NCI-H2029 treated with DMSO at 0.1 percent for 48 hours (cell line): ENCODE measurements at regions not wholly inside any gene's neighbourhood (a gene's known extent, or its start where the extent isn't known, plus 50 kb on each side); places are given as distances from the start of the nearest gene placed in this dataset.
A peak's percentile ranks its signal among the peaks of the same experiment; 100 is the strongest.

Experiments
- DNase-seq: peaks from one replicate; lab custom pipeline; 2025; lab: John Stamatoyannopoulos, UW

- no peak for DNase-seq
Measured at GRCh38 chr2:129242269-129242668, 737.2 kb upstream of the RAB6C start.

DNA sequence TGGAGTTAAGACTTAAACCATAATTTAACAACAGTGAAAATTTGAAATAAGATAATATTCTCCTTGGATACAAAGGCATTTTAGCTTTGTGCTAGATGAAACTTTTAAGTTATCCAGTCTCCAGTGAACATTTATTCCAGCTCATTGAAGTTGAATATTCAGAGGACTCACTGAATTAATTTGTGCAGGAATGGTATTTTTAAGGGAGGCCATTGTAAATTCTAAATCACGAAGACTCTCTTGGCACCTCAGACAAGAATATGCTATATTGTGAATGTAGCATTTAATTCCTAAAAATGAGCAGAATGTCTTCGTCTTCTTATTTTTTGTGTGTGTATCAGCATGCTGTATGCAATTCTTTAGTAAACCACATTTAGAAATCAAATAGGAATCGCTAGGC, 731.7 kb upstream of the RAB6C start:
- DNase-seq: no peak

- DNase-seq: no peak
Measured at GRCh38 chr2:129248198-129248597, 731.3 kb upstream of the RAB6C start.

GRCh38 chr2:129252781-129253460, 726.5 kb upstream of the RAB6C start:
- no peak for DNase-seq

GRCh38 chr2:129253461-129253812, 726.0 kb upstream of the RAB6C start:
- DNase-seq: no peak

- no peak for DNase-seq
Measured at GRCh38 chr2:129254718-129255117, 724.7 kb upstream of the RAB6C start.

DNA sequence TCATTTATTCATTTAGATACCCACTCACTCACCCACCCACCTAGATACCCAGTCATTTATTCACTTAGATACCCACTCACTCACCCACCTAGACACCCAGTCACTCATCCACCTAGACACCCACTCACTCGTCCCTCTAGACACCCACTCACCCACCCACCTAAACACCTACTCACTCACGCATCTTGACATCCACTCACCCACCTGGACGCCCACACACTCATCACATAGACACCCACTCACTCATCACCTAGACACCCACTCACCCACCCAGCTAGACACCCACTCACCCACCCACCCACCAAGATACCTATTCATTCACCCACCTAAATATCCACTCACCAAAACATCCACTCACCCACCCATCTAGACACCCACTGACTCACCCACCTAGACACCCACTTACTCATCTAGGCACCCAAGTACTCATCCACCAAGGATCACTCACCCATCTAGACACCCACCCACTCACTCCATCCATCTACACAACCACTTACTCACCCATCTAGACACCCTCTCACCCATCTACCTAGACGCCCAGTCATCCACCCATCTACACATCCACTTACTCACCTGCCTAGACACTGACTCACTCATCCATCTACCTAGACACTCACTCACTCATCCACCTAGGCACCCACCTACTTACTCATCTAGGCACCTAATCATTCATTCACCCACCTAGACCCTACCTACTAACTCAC, 723.7 kb upstream of the RAB6C start:
- DNase-seq: no peak

DNA sequence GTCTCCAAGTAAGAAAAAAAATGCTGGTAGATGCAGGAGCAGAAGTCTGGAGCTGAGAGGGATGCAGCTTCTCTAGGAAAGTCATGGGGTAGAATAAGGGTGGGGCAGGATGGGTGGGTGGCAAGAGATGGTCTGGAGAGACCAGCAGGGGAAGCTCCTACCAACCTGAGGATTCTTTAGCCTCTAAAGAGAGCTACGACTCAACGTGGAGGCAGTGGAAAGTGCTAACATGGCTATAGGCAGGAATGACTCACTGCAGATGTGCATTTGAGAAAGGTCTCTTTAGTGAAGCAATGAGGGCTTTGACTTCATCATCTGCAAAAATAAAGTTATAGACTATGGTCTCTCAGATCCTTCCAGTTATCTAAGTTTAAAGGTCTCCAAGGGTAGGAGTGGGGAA, 722.8 kb upstream of the RAB6C start:
- DNase-seq: no peak

DNA sequence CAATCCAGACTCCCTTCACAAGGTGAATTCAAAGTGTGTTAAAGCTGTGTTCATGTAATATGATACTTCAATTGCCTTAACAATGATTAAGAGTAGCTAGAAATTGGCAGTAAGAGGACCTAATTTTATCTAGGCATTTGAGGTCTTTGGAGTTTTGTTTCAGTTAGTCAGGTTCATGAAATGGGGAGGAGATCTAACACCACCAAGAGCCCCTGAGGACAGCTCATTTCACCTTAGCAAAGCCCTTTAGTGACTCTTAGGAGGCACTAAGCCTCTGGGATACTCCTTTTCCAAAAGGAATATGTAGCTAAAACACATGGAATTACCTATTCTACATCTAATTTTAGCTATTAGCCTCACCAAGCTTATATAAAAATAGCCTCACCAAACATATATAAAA, 716.5 kb upstream of the RAB6C start:
- peak; percentile 7 for DNase-seq

DNA sequence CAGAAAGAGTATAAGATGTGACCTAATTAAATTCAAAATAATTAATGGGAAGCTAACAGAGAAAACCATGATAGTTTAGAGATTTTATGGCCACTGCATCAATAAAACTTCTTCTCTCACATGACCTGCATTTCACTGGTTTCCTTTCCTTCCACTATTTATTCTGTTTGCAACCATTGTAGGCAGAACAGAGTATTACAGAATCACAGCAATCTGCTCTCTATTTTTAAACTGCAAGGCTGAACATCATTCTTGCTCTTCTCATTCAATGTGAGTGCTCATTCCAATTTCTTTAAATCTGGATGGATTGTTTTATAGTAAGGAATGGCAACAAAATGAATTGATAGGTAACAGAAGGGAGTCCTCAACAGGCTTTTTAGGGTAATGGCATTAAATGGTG, 715.5 kb upstream of the RAB6C start:
- DNase-seq: no peak

- no peak for DNase-seq
Measured at GRCh38 chr2:129267559-129267958, 711.9 kb upstream of the RAB6C start.

DNA sequence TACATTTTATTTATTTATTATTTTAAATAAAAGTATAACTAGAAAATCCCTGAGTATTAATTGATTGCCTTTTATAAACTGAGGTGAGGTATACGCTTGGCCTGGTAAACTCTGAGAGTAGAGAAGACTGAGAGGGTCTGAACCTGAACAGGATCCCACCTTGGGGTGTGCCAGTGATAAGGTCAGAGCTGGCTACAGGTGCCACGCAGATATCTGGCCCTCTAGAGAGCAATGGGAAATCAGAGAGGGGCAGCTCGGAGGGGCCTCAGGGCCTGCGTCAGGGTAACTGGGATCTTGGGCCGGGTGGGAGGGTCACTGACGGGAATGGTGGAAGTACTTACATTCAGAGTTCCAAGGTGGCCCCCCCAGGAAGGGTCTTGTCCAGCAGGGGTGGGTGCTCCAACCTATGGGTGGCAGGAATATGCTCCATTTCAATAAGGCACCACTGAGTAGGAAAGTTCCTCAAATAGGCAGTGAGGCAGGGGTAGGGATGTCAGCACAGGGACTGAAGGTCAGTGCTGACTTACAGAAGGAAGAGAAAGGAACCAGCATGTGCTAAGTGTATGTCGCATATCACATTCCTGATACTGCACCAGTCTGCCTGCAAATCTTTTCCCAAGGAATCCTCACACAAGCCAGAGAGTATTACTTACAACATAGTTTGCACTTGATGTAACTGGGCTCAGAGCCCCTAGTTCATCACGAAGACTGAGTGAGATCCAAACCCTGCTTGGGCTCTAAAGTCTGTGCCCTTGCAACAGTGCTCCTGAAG, 706.0 kb upstream of the RAB6C start:
- DNase-seq: no peak

- no peak for DNase-seq
Measured at GRCh38 chr2:129274038-129274415, 705.4 kb upstream of the RAB6C start.

DNA sequence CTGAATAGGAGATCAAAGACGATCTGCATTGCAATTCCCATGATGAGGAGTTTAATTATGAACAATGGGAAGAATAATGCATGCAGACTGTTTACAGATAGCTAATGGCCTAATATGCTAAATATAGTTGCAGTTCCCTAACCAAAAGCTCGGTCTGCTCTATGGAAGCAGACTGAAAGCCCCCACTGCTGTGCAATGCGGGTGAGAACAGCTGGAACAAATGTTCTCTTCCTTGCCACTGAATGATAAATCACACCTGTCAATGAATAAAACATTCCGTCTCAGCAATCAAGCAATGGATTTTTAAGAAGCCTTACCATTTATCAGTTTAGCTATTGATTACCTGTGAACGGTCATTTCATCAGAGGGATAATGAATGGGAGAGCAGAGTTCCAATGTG, 704.5 kb upstream of the RAB6C start:
- no peak for DNase-seq

DNA sequence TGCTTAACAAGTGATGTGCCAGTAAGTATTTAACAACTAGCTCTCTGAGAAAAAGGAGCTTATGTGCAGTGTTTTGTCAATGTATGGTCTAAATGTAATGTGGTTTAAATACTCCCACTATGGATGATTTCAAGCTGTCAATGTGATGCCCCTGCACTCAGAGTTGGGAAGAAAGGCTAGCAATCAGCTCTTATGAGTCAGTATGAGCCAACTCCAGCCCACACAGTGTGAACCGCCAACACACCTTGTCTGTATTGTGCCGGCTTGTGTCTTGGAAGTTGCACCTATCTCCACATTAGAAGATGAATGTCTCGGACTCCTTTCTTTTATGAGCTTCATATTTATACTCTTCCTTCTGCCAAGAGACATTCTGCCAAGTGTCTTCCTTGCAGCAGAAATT, 703.8 kb upstream of the RAB6C start:
- no peak for DNase-seq

DNA sequence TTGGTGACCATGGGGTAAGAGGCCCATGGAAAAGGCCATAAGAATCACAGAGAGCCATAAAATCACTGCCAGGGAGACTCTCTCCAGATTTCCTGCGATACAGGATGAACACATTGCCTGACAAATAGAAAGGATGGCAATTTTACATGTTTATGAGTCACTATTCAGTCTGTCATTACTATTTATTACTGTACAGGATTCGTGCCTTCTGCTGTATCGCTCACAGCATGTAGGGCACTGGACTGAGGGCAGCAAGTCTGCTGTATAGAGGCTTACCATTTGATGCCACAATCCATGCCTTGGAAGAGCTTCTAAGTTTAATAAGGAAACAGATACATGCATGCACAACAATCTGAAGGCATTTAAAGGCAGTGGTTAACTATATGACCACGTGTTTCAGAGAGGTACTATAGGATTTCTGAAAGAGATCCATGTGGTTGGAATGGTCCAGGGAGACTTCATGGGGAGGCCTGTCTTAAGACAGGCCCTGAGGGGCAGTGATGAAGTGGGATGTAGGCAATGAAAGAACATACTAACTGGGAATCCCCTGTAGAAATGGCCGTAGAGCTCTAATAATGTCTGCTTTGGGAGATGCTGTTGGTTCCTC, 702.4 kb upstream of the RAB6C start:
- no peak for DNase-seq

- DNase-seq: no peak
Measured at GRCh38 chr2:129277585-129277981, 701.9 kb upstream of the RAB6C start.

DNA sequence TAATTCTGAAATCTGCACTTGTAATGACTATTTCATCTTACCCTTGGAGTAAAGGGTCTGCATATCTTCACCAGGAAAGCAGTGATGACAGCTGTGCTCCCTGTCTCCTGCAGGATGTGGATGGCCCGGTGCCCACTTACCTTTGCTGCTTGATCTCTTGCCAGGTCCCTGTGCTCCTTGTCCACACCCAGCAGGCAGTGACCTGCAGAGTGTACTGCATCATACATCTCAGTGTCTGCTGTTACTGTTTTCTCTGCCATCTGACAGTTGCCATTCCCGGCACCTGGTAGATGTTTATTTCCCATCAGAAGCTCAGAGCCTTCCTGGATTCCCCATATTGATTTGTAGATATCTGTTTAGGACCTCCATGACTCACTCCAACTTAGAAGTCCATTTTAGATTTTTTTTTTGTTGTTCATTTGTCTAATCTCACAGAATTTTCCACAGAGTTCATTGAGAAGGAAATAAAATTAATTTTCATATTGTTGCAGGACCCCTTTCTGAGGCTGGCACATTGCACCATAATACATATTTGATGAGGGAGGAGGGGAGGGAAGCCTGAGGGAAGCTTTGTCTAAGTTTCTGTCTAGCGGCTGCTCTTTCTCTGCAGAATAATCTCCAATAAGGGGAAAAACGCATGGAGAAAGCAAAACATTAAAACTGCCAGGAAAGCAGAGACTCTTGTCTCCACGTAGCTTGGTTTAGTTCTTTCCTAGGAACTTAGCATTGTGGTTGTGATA, 697.5 kb upstream of the RAB6C start:
- peak; percentile 60 for DNase-seq

- DNase-seq: no peak
Measured at GRCh38 chr2:129285012-129285411, 694.5 kb upstream of the RAB6C start.

DNA sequence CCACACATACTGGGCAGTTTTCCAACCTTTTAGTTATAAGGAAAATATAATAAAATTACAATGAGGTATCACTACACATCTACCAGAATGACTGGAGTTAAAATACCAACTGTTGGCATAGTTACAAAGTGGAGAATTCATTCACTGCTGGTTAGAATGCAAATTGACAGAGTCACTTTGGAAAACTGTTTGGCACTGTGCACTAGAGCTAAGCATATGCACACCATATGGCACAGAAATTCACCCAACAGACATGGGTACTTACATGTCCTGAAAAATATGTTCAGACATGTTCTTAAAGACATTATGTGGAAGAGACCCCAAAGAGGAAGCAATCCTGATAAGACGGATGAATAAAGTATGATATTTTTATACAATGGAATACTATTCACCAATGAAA, 686.1 kb upstream of the RAB6C start:
- DNase-seq: no peak

GRCh38 chr2:129296396-129296795, 683.1 kb upstream of the RAB6C start:
- no peak for DNase-seq

DNA sequence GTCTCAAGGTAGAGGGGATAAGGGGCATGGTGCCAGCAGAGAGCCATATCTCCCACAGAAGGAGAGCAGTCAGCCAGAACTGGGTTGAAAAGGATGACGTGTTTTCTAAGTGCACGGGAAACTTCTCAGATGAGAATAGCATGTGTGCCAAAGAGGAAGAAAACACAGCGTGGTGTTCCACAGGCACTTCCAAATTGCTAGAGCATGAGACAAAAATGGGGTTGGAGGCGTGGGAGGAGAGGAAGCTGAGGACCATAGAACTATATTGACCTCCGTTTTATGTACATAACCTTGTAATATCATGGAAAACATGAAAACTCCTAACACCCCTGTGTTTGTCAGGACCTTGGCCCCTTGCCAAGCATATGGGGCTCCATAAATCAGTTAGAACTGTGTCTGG, 682.7 kb upstream of the RAB6C start:
- peak; percentile 36 for DNase-seq
